ENCODE measurements at regions not wholly inside any gene's neighbourhood (a gene's known extent, or its start where the extent isn't known, plus 50 kb on each side); places are given as distances from the start of the nearest gene placed in this dataset.

DNA sequence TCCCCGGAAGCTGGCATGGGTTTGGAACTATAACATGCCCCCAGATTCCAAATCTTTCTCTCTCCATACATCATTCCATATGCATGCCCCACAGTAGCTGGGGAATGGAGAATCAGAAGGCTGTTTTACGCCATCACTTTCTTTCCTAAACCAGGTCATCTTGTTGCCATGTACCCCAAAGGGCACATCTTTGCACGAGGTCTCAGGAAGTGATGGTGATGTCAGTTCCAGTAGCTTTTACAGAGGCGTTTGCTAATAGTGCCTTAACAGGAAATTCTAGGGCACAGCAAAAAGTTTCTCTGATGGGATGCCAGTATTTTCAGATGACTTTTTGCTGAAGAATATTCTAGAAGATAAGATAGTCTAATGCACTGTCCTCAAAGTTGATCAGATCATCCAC, 241.5 kb downstream of the MAF start:
- TF ChIP-seq GATA3 (IDR thresholded peaks at IDR 0.05; ENCODE audit: low read depth, low read length) (no peak), GATA2 (IDR thresholded peaks at IDR 0.05; ENCODE audit: low read depth, low read length) (no peak)
